T47D (cell line): ENCODE measurements at regions not wholly inside any gene's neighbourhood (a gene's known extent, or its start where the extent isn't known, plus 50 kb on each side); places are given as distances from the start of the nearest gene placed in this dataset.
A peak's percentile ranks its signal among the peaks of the same experiment; 100 is the strongest.

Experiments used
- DNase-seq, 2 experiments: peaks; one replicate each; pipeline versions ENCODE4 v3.0.0 to v3.0.0-alpha.2; 2011 to 2012; ENCODE audit warnings: low read depth in 1 of 2, low spot score in 1 of 2
- JUND ChIP-seq: IDR thresholded peaks from 2 replicates; pipeline ENCODE4 v1.6.1; 2012; ENCODE audit warnings: low read depth
- in situ Hi-C: cut with HindIII; loops from 2 replicates; pipeline ENCODE4 v1.10.0; 2016; ENCODE audit warnings: low sequenced_read_pairs, low pct_unique_long_range_greater_than_20kb

DNA sequence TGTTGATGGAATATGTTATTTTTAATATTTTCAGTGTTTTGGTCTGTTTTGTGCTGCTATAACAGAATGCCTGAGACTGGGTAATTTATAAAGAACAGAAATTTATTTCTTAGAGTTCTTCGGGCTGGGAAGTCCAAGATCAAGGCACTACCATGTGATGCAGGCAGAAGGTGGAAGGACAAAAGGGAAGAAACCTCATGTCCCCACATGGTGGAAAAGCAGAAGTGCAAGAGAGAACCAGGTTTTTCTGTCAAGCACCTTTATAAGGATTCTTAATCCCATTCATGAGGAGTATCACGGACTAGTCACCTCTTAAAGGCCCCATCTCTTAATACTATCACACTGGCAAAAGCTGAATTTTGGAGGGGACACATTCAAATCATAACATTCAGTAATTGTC, 57.9 kb upstream of the EPHB3 start:
- DNase-seq: peak in 1 of 2 experiments; percentile 39
- in situ Hi-C loops: no loop called here
- TF ChIP-seq JUND: no peak

GRCh38 chr3:184505076-184505878, 56.3 kb upstream of the EPHB3 start:
- TF ChIP-seq JUND: no peak
- DNase-seq: no peak
- in situ Hi-C loops: no loop called here

GRCh38 chr3:184506561-184506991, 55.0 kb upstream of the EPHB3 start:
- no peak for TF ChIP-seq JUND
- no peak for DNase-seq
- in situ Hi-C loops: no loop called here

- no peak for DNase-seq
- no peak for TF ChIP-seq JUND
- in situ Hi-C loops: no loop called here
These were observed 52.6 kb upstream of the EPHB3 start for GRCh38 chr3:184508938-184509337.

- no peak for TF ChIP-seq JUND
- DNase-seq: no peak
- in situ Hi-C loops: no loop called here
These were observed 49.8 kb upstream of the EPHB3 start for GRCh38 chr3:184511741-184512140.
